ENCODE measurements at regions not wholly inside any gene's neighbourhood (a gene's known extent, or its start where the extent isn't known, plus 50 kb on each side); places are given as distances from the start of the nearest gene placed in this dataset.

GRCh38 chr22:48047722-48048500, 1285.5 kb downstream of the TBC1D22A start:
- DNase-seq: no peak

- DNase-seq: no peak
Measured at GRCh38 chr22:48045369-48045768, 1282.9 kb downstream of the TBC1D22A start.

GRCh38 chr22:48044487-48045060, 1282.1 kb downstream of the TBC1D22A start:
- no peak for DNase-seq

GRCh38 chr22:48043581-48043980, 1281.1 kb downstream of the TBC1D22A start:
- DNase-seq: no peak

- DNase-seq: no peak
Measured at GRCh38 chr22:48042621-48043395, 1280.4 kb downstream of the TBC1D22A start.

- DNase-seq: no peak
Measured at GRCh38 chr22:48039326-48039725, 1276.9 kb downstream of the TBC1D22A start.

GRCh38 chr22:48037618-48038017, 1275.2 kb downstream of the TBC1D22A start:
- DNase-seq: no peak

- DNase-seq: no peak
Measured at GRCh38 chr22:48035897-48036296, 1273.4 kb downstream of the TBC1D22A start.

- DNase-seq: no peak
Measured at GRCh38 chr22:48031589-48031988, 1269.1 kb downstream of the TBC1D22A start.

- no peak for DNase-seq
Measured at GRCh38 chr22:48025096-48025495, 1262.6 kb downstream of the TBC1D22A start.

- no peak for DNase-seq
Measured at GRCh38 chr22:48021991-48022401, 1259.5 kb downstream of the TBC1D22A start.

- no peak for DNase-seq
Measured at GRCh38 chr22:48018346-48018745, 1255.9 kb downstream of the TBC1D22A start.

GRCh38 chr22:48015701-48016100, 1253.3 kb downstream of the TBC1D22A start:
- DNase-seq: no peak

GRCh38 chr22:48004936-48005335, 1242.5 kb downstream of the TBC1D22A start:
- DNase-seq: no peak

GRCh38 chr22:48004038-48004437, 1241.6 kb downstream of the TBC1D22A start:
- DNase-seq: no peak

GRCh38 chr22:48001101-48001500, 1238.7 kb downstream of the TBC1D22A start:
- DNase-seq: no peak

GRCh38 chr22:47997612-47998011, 1235.2 kb downstream of the TBC1D22A start:
- no peak for DNase-seq

- no peak for DNase-seq
Measured at GRCh38 chr22:47997052-47997590, 1234.7 kb downstream of the TBC1D22A start.

- DNase-seq: no peak
Measured at GRCh38 chr22:47996446-47996857, 1234.0 kb downstream of the TBC1D22A start.

- DNase-seq: no peak
Measured at GRCh38 chr22:47995718-47996117, 1233.3 kb downstream of the TBC1D22A start.

GRCh38 chr22:47995264-47995627, 1232.8 kb downstream of the TBC1D22A start:
- DNase-seq: no peak

GRCh38 chr22:47994601-47995263, 1232.3 kb downstream of the TBC1D22A start:
- DNase-seq: no peak

- DNase-seq: no peak
Measured at GRCh38 chr22:47994045-47994444, 1231.6 kb downstream of the TBC1D22A start.
